PC-9 (cell line): ENCODE measurements at regions not wholly inside any gene's neighbourhood (a gene's known extent, or its start where the extent isn't known, plus 50 kb on each side); places are given as distances from the start of the nearest gene placed in this dataset.

Source experiments
- BruUV-seq: library from RNA; stranded (reverse); fragments of 400-500 nt; replicated peaks from 2 replicates; lab custom pipeline; 2021; lab: Mats Ljungman, UMichigan
- CTCF ChIA-PET: fragments of 300-600 bp; sonication (Branson Sonifier 250); formaldehyde crosslinking; loops from one replicate; lab custom pipeline; 2022; ENCODE audit warnings: antibody characterized with exemption; lab: Charles Lee
- POLR2A ChIA-PET: fragments of 300-600 bp; sonication (Branson Sonifier 250); formaldehyde crosslinking; loops from one replicate; lab custom pipeline; 2022; ENCODE audit warnings: antibody characterized with exemption; ENCODE audit not compliant: unreplicated experiment; lab: Charles Lee
- DNase-seq, 2 experiments: peaks; one replicate each; pipeline versions ENCODE4 v3.0.0 to v3.0.0-alpha.2; 2015 to 2022; ENCODE audit warnings: mixed read lengths in 1 of 2
- H2AFZ ChIP-seq: fragments of 200-600 bp; sonication (generic); 2 replicates; pipeline ENCODE4 v1.8.1; 2017; ENCODE audit warnings: antibody characterized with exemption
- H3F3A ChIP-seq: fragments of 200-600 bp; sonication (generic); 2 replicates; pipeline ENCODE4 v1.8.1; 2017; ENCODE audit warnings: antibody characterized with exemption, mild to moderate bottlenecking, low read depth; ENCODE audit not compliant: insufficient read depth
- H3K27ac ChIP-seq: fragments of 200-600 bp; sonication (generic); 2 replicates; pipeline ENCODE4 v1.6.1; 2016; ENCODE audit warnings: mixed run types
- H3K27me3 ChIP-seq: fragments of 200-600 bp; sonication (generic); 2 replicates; pipeline ENCODE4 v1.6.1; 2016; ENCODE audit warnings: low read depth, mixed run types; ENCODE audit not compliant: insufficient read depth
- H3K36me3 ChIP-seq: fragments of 200-600 bp; sonication (generic); 2 replicates; pipeline ENCODE4 v1.6.1; 2016; ENCODE audit warnings: low read depth, mixed run types
- H3K4me1 ChIP-seq: fragments of 200-600 bp; sonication (generic); replicated peaks from 2 replicates; pipeline ENCODE4 v1.6.1; 2016; ENCODE audit warnings: mixed run types; ENCODE audit not compliant: insufficient read depth
- H3K4me2 ChIP-seq: fragments of 200-600 bp; sonication (generic); 2 replicates; pipeline ENCODE4 v1.6.1; 2017; ENCODE audit warnings: mixed run types
- H3K4me3 ChIP-seq: fragments of 200-600 bp; sonication (generic); 2 replicates; pipeline ENCODE4 v1.6.1; 2016; ENCODE audit warnings: mixed run types
- H3K79me2 ChIP-seq: fragments of 200-600 bp; sonication (generic); 2 replicates; pipeline ENCODE4 v1.6.1; 2017; ENCODE audit warnings: low read depth, mixed run types
- H3K9me2 ChIP-seq: fragments of 200-600 bp; sonication (generic); 2 replicates; pipeline ENCODE4 v1.8.1; 2017; ENCODE audit warnings: mild to moderate bottlenecking; ENCODE audit not compliant: insufficient read depth
- H3K9me3 ChIP-seq: fragments of 200-600 bp; sonication (generic); 2 replicates; pipeline ENCODE4 v1.8.1; 2016; ENCODE audit warnings: low read depth; ENCODE audit not compliant: insufficient read depth
- H4K20me1 ChIP-seq: fragments of 200-600 bp; sonication (generic); 2 replicates; pipeline ENCODE4 v1.8.1; 2017; ENCODE audit not compliant: insufficient read depth
- CTCF ChIP-seq: fragments of 200-600 bp; sonication (generic); conservative IDR thresholded peaks from 2 replicates; pipeline ENCODE4 v1.6.1; 2017; ENCODE audit warnings: mixed run types, antibody characterized with exemption, mild to moderate bottlenecking, moderate library complexity
- EZH2 ChIP-seq: fragments of 200-600 bp; sonication (generic); IDR thresholded peaks from 2 replicates; pipeline ENCODE4 v1.8.0; 2017; ENCODE audit warnings: antibody characterized with exemption, low read depth
- intact Hi-C: fragments of 100-400 bp; cut with micrococcal nuclease; formaldehyde crosslinking; loops from one replicate; pipeline ENCODE4 v1.10.0; 2022; ENCODE audit not compliant: unreplicated experiment

- TF ChIP-seq EZH2 (no peak), CTCF (no peak)
- no peaks in the 10 kb centered on the region for H4K20me1 ChIP-seq
- H2AFZ ChIP-seq: no peak overlapping the region
- no peaks in the 10 kb centered on the region for H3F3A ChIP-seq
- no peaks in the 10 kb centered on the region for H3K27me3 ChIP-seq
- no peak overlapping the region for H3K4me3 ChIP-seq
- H3K9me2 ChIP-seq: no peaks in the 10 kb centered on the region
- H3K36me3 ChIP-seq: no peaks in the 10 kb centered on the region
- intact Hi-C loops: no loop called here
- ChIA-PET CTCF (no interaction called here), POLR2A (no interaction called here)
- BruUV-seq: no TSS peak
- no peak overlapping the region for H3K4me2 ChIP-seq
- H3K27ac ChIP-seq: no peak overlapping the region
- no peak for DNase-seq
- no peaks in the 10 kb centered on the region for H3K4me1 ChIP-seq
- no peaks in the 10 kb centered on the region for H3K9me3 ChIP-seq
- H3K79me2 ChIP-seq: no peaks in the 10 kb centered on the region
Observed at GRCh38 chr2:155115846-155116245, 417.4 kb downstream of the KCNJ3 start.

- Histone ChIP-seq H3K27me3 (no peaks in the 10 kb centered on the region), H3F3A (no peaks in the 10 kb centered on the region), H3K36me3 (no peaks in the 10 kb centered on the region), H3K79me2 (no peaks in the 10 kb centered on the region), H3K4me1 (no peaks in the 10 kb centered on the region), H2AFZ (no peak overlapping the region), H3K4me3 (no peak overlapping the region), H3K9me2 (no peaks in the 10 kb centered on the region), H3K4me2 (no peak overlapping the region), H3K27ac (no peak overlapping the region), H3K9me3 (no peaks in the 10 kb centered on the region), H4K20me1 (no peaks in the 10 kb centered on the region)
- intact Hi-C loops: no loop called here
- no peak for TF ChIP-seq EZH2
- TF ChIP-seq CTCF: no peak
- POLR2A ChIA-PET: no interaction called here
- no TSS peak for BruUV-seq
- DNase-seq: no peak
- CTCF ChIA-PET: no interaction called here
Observed at GRCh38 chr2:155111070-155111469, 412.6 kb downstream of the KCNJ3 start.

GRCh38 chr2:155109527-155109926 lies 411.0 kb downstream of the KCNJ3 start:
- Histone ChIP-seq H4K20me1 (no peaks in the 10 kb centered on the region), H2AFZ (no peak overlapping the region), H3K79me2 (no peaks in the 10 kb centered on the region), H3K27me3 (no peaks in the 10 kb centered on the region), H3K4me1 (no peaks in the 10 kb centered on the region), H3K9me3 (no peaks in the 10 kb centered on the region), H3K9me2 (no peaks in the 10 kb centered on the region), H3K4me3 (no peak overlapping the region), H3K27ac (no peak overlapping the region), H3F3A (no peaks in the 10 kb centered on the region), H3K4me2 (no peak overlapping the region), H3K36me3 (no peaks in the 10 kb centered on the region)
- CTCF ChIA-PET: no interaction called here
- intact Hi-C loops: no loop called here
- no TSS peak for BruUV-seq
- TF ChIP-seq CTCF (no peak), EZH2 (no peak)
- no peak for DNase-seq
- POLR2A ChIA-PET: no interaction called here
